Muscle layer of duodenum (tissue), 2 donors: ENCODE measurements at regions not wholly inside any gene's neighbourhood (a gene's known extent, or its start where the extent isn't known, plus 50 kb on each side); places are given as distances from the start of the nearest gene placed in this dataset.

ENCODE experiments used
- H3K27ac ChIP-seq: one replicate; pipeline ENCODE4 v1.7.0; 2013; ENCODE audit warnings: mild to moderate bottlenecking, low read length
- H3K27me3 ChIP-seq: one replicate; pipeline ENCODE4 v1.7.0; 2013; ENCODE audit warnings: low read depth, mild to moderate bottlenecking, control low read depth, low read length
- H3K36me3 ChIP-seq, 2 donors: one replicate each; pipeline ENCODE4 v1.7.0; 2013; ENCODE audit warnings: low read length in 2 of 2, control low read depth in 1 of 2, mild to moderate bottlenecking in 1 of 2; ENCODE audit not compliant: insufficient read depth in 2 of 2, control insufficient read depth in 1 of 2
- H3K4me1 ChIP-seq, 2 donors: one replicate each; pipeline ENCODE4 v1.7.0; 2013; ENCODE audit warnings: low read length in 2 of 2, mild to moderate bottlenecking in 2 of 2, control low read depth in 1 of 2, moderate library complexity in 1 of 2; ENCODE audit not compliant: insufficient read depth in 2 of 2, control insufficient read depth in 1 of 2
- H3K4me3 ChIP-seq, 2 donors: one replicate each; pipeline ENCODE4 v1.7.0; 2013; ENCODE audit warnings: low read length in 2 of 2, low read depth in 1 of 2, mild to moderate bottlenecking in 1 of 2
- H3K9me3 ChIP-seq, 2 donors: one replicate each; pipeline ENCODE4 v1.7.0; 2013; ENCODE audit warnings: low read length in 2 of 2, control low read depth in 1 of 2, mild to moderate bottlenecking in 1 of 2; ENCODE audit not compliant: control insufficient read depth in 1 of 2
- donor health status: healthy.

GRCh38 chr1:94654459-94654858 is 112.9 kb upstream of the F3 start:
- Histone ChIP-seq H3K9me3 (no peaks in the 10 kb centered on the region), H3K36me3 (no peaks in the 10 kb centered on the region), H3K27ac (no peak overlapping the region), H3K4me1 (peaks cover 0 to 8% of the 10 kb centered on the region in 2 donors), H3K27me3 (no peaks in the 10 kb centered on the region), H3K4me3 (no peak overlapping the region)

- Histone ChIP-seq H3K36me3 (no peaks in the 10 kb centered on the region), H3K27ac (no peak overlapping the region), H3K4me1 (peaks cover 0 to 8% of the 10 kb centered on the region in 2 donors), H3K9me3 (no peaks in the 10 kb centered on the region), H3K4me3 (no peak overlapping the region), H3K27me3 (no peaks in the 10 kb centered on the region)
These were observed 112.5 kb upstream of the F3 start for GRCh38 chr1:94654031-94654430.

- H3K9me3 ChIP-seq = no peaks in the 10 kb centered on the region
- H3K4me1 ChIP-seq = peaks cover 0 to 8% of the 10 kb centered on the region in 2 donors
- H3K36me3 ChIP-seq = no peaks in the 10 kb centered on the region
- no peak overlapping the region for H3K27ac ChIP-seq
- no peak overlapping the region for H3K4me3 ChIP-seq
- no peaks in the 10 kb centered on the region for H3K27me3 ChIP-seq
These were observed 111.9 kb upstream of the F3 start for GRCh38 chr1:94653454-94653853.

- no peak overlapping the region for H3K27ac ChIP-seq
- peaks cover 0 to 8% of the 10 kb centered on the region in 2 donors for H3K4me1 ChIP-seq
- H3K36me3 ChIP-seq = no peaks in the 10 kb centered on the region
- no peaks in the 10 kb centered on the region for H3K27me3 ChIP-seq
- no peak overlapping the region for H3K4me3 ChIP-seq
- no peaks in the 10 kb centered on the region for H3K9me3 ChIP-seq
These were observed 109.5 kb upstream of the F3 start for GRCh38 chr1:94651076-94651475.

- Histone ChIP-seq H3K27me3 (no peaks in the 10 kb centered on the region), H3K4me3 (no peak overlapping the region), H3K27ac (no peak overlapping the region), H3K4me1 (peaks cover 0 to 8% of the 10 kb centered on the region in 2 donors), H3K36me3 (no peaks in the 10 kb centered on the region), H3K9me3 (no peaks in the 10 kb centered on the region)
These were observed 108.7 kb upstream of the F3 start for GRCh38 chr1:94650301-94650700.

GRCh38 chr1:94648225-94649007 is 106.9 kb upstream of the F3 start:
- Histone ChIP-seq H3K4me1 (peaks cover 0 to 4% of the 10 kb centered on the region in 2 donors), H3K27me3 (no peaks in the 10 kb centered on the region), H3K9me3 (no peaks in the 10 kb centered on the region), H3K36me3 (no peaks in the 10 kb centered on the region), H3K27ac (peak overlapping the region; percentile 87), H3K4me3 (no peak overlapping the region)

- peaks cover 0 to 4% of the 10 kb centered on the region in 2 donors for H3K4me1 ChIP-seq
- H3K27me3 ChIP-seq = no peaks in the 10 kb centered on the region
- H3K36me3 ChIP-seq = no peaks in the 10 kb centered on the region
- no peak overlapping the region for H3K4me3 ChIP-seq
- no peaks in the 10 kb centered on the region for H3K9me3 ChIP-seq
- H3K27ac ChIP-seq = peak overlapping the region; percentile 87
These were observed 105.4 kb upstream of the F3 start for GRCh38 chr1:94646786-94647555.

- Histone ChIP-seq H3K9me3 (no peaks in the 10 kb centered on the region), H3K4me3 (no peak overlapping the region), H3K36me3 (no peaks in the 10 kb centered on the region), H3K27me3 (no peaks in the 10 kb centered on the region), H3K27ac (no peak overlapping the region), H3K4me1 (peaks cover 0 to 4% of the 10 kb centered on the region in 2 donors)
These were observed 104.6 kb upstream of the F3 start for GRCh38 chr1:94646141-94646643.

GRCh38 chr1:94644352-94644751 is 102.8 kb upstream of the F3 start:
- Histone ChIP-seq H3K4me1 (peaks cover 0 to 4% of the 10 kb centered on the region in 2 donors), H3K27me3 (no peaks in the 10 kb centered on the region), H3K36me3 (no peaks in the 10 kb centered on the region), H3K27ac (peak overlapping the region; percentile 22), H3K9me3 (no peaks in the 10 kb centered on the region), H3K4me3 (no peak overlapping the region)

- Histone ChIP-seq H3K36me3 (no peaks in the 10 kb centered on the region), H3K27ac (peak overlapping the region; percentile 22), H3K27me3 (no peaks in the 10 kb centered on the region), H3K4me1 (peaks cover 0 to 4% of the 10 kb centered on the region in 2 donors), H3K9me3 (no peaks in the 10 kb centered on the region), H3K4me3 (no peak overlapping the region)
These were observed 102.3 kb upstream of the F3 start for GRCh38 chr1:94643819-94644218.

- Histone ChIP-seq H3K4me3 (no peak overlapping the region), H3K27ac (no peak overlapping the region), H3K4me1 (peaks cover 0 to 4% of the 10 kb centered on the region in 2 donors)
These were observed 101.2 kb upstream of the F3 start for GRCh38 chr1:94642617-94643321.

More at GRCh38 chr1:94642617-94643321, 101.2 kb upstream of the F3 start:
- Histone ChIP-seq H3K9me3 (no peaks in the 10 kb centered on the region), H3K27me3 (no peaks in the 10 kb centered on the region), H3K36me3 (no peaks in the 10 kb centered on the region)
